ENCODE measurements at regions not wholly inside any gene's neighbourhood (a gene's known extent, or its start where the extent isn't known, plus 50 kb on each side); places are given as distances from the start of the nearest gene placed in this dataset.

- Histone ChIP-seq H3K27ac (ENCODE audit: low read depth, low read length) (no peak overlapping the region), H3K27me3 (ENCODE audit: control insufficient read depth, insufficient read depth, low read length) (no peaks in the 10 kb centered on the region), H3K9me3 (ENCODE audit: control insufficient read depth, insufficient read depth, low read length) (no peaks in the 10 kb centered on the region), H3K4me3 (ENCODE audit: low read depth, low read length) (no peak overlapping the region)
- no peak for TF ChIP-seq CTCF (IDR thresholded peaks at IDR 0.05; ENCODE audit: low read depth, low read length)
- ChIA-PET CTCF (no interaction called here), POLR2A (no interaction called here)
- no peak for DNase-seq (ENCODE audit: low read depth, low spot score)
Measured at GRCh38 chr13:108439556-108439955, 170.0 kb downstream of the TNFSF13B start.

DNA sequence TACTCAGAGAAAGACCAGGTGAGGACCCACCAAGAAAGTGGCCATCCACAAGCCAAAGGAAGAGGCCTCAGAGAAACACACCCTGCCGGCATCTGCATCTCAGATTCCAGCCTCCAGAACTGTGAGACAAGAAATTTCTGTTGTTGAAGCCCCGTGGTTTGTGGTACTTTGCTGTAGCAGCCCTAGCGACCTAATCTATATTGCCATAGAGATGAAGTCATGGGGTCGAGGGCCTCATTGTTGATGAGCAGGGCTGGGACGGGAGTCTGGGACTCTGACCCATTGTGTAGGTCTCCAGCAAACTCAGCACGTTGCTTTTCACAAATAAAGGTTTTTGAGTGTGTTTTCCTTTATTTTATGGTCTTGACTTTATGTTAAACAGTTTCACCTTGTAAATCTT lies 174.9 kb downstream of the TNFSF13B start:
- ChIA-PET POLR2A (no interaction called here), CTCF (interaction anchor here (0.5 kb wide), 1 partner anchor 115 kb away, joined by 3 read pairs; no protein-coding TSS in a partner anchor)
- H3K4me3 ChIP-seq (ENCODE audit: low read depth, low read length) = no peak overlapping the region
- no peaks in the 10 kb centered on the region for H3K27me3 ChIP-seq (ENCODE audit: control insufficient read depth, insufficient read depth, low read length)
- no peaks in the 10 kb centered on the region for H3K9me3 ChIP-seq (ENCODE audit: control insufficient read depth, insufficient read depth, low read length)
- no peak for TF ChIP-seq CTCF (IDR thresholded peaks at IDR 0.05; ENCODE audit: low read depth, low read length)
- DNase-seq (ENCODE audit: low read depth, low spot score) = no peak
- no peak overlapping the region for H3K27ac ChIP-seq (ENCODE audit: low read depth, low read length)

DNA sequence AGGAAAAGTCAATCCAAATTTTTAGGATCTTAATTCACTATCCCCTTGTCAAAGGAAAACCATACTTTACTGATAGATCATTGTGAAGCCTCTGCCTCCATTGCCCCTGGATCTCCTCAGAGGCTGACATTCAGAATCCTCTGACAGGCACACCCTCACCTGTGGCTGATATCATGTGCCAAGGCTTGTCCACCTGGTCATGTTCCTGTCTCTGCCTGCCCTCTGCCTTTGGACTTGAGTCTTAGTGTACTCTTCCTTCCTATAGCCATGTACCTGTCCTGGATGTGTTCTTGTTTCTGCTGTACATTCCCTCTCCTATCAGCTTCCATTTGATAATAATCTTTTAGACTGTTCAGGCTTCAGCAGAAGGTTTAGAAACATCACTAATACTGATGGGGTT lies 179.4 kb downstream of the TNFSF13B start:
- no peak for TF ChIP-seq CTCF (IDR thresholded peaks at IDR 0.05; ENCODE audit: low read depth, low read length)
- no peaks in the 10 kb centered on the region for H3K9me3 ChIP-seq (ENCODE audit: control insufficient read depth, insufficient read depth, low read length)
- DNase-seq (ENCODE audit: low read depth, low spot score) = no peak
- POLR2A ChIA-PET = no interaction called here
- CTCF ChIA-PET = no interaction called here
- no peak overlapping the region for H3K4me3 ChIP-seq (ENCODE audit: low read depth, low read length)
- no peaks in the 10 kb centered on the region for H3K27me3 ChIP-seq (ENCODE audit: control insufficient read depth, insufficient read depth, low read length)
- H3K27ac ChIP-seq (ENCODE audit: low read depth, low read length) = no peak overlapping the region

DNA sequence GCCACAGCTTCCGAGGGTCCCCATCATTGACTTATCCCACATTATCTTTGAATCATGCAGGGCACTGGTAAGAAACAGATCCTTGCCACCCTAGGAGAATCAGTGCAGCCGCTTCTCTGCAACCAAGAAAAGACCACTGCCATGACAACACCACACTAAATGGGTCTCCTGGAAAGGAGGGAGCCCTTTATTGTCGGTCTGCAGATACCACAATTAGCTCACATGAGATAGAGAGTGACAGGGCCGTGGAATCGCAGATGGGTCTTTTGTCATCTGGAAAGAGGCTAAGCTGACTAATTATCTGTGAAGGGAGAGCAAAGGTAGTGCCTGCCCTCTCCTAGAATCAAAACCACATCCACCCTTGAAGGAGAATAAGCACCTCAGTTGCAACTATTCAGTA lies 178.3 kb upstream of the MYO16 start:
- ChIA-PET CTCF (no interaction called here), POLR2A (no interaction called here)
- Histone ChIP-seq H3K27ac (ENCODE audit: low read depth, low read length) (no peak overlapping the region), H3K9me3 (ENCODE audit: control insufficient read depth, insufficient read depth, low read length) (no peaks in the 10 kb centered on the region), H3K27me3 (ENCODE audit: control insufficient read depth, insufficient read depth, low read length) (no peaks in the 10 kb centered on the region), H3K4me3 (ENCODE audit: low read depth, low read length) (no peak overlapping the region)
- no peak for TF ChIP-seq CTCF (IDR thresholded peaks at IDR 0.05; ENCODE audit: low read depth, low read length)
- no peak for DNase-seq (ENCODE audit: low read depth, low spot score)

DNA sequence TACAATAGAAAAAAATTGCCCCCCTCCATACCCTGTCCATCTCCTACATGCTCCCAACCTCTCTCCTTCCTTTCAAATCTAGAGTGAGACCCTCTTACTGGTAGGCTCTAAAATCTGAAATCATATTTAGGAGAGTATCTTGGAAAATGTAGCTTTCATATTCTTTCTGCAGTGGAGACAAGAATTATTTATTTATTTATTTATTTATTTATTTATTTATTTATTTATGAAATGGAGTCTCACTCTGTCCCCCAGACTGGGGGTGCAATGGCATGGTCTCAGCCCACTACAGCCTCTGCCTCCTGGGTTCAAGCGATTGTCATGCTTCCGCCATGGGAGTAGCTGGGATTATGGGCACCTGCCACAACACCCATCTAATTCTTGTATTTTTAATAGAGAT lies 174.1 kb upstream of the MYO16 start:
- no peak overlapping the region for H3K4me3 ChIP-seq (ENCODE audit: low read depth, low read length)
- POLR2A ChIA-PET = no interaction called here
- H3K9me3 ChIP-seq (ENCODE audit: control insufficient read depth, insufficient read depth, low read length) = no peaks in the 10 kb centered on the region
- CTCF ChIA-PET = no interaction called here
- no peaks in the 10 kb centered on the region for H3K27me3 ChIP-seq (ENCODE audit: control insufficient read depth, insufficient read depth, low read length)
- no peak for DNase-seq (ENCODE audit: low read depth, low spot score)
- H3K27ac ChIP-seq (ENCODE audit: low read depth, low read length) = no peak overlapping the region
- TF ChIP-seq CTCF (IDR thresholded peaks at IDR 0.05; ENCODE audit: low read depth, low read length) = no peak

Measured in AG04450 (cell line).